ENCODE measurements at regions not wholly inside any gene's neighbourhood (a gene's known extent, or its start where the extent isn't known, plus 50 kb on each side); places are given as distances from the start of the nearest gene placed in this dataset.

DNA sequence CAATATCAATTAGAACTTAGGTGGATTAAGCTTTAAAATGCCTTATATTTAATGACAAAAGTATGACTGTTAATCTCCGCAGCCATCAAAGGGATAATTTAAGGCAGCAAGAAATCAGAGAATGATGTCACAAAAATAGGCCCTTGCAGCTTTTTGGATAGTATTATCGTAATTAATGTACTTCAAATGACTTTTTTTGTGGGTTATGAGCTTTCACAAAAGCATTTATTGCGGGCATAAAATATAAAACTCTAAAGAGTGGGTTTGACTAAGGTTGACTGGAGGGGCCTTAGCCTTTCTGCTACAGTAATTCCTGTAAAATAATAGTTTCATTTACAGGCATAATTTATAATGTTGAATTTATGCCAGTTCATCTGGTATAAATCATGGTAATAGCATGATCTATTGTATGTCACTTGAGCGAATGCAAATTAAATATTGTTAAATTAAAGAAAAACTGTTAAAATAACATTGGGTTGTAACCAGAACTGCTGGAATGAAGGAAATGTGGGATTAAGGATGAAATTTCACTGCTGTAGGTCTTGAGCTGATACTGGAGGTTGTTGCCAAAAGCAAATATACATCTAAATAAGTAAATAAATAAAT is 78.5 kb upstream of the ZFP64 start:
- ATAC-seq (no peak), DNase-seq (no peak)
- intact Hi-C loops (cut with micrococcal nuclease), result no loop called here

GRCh38 chr20:52269321-52269720 is 77.7 kb upstream of the ZFP64 start:
- intact Hi-C loops (cut with micrococcal nuclease), result no loop called here
- ATAC-seq, result peak; percentile 42

DNA sequence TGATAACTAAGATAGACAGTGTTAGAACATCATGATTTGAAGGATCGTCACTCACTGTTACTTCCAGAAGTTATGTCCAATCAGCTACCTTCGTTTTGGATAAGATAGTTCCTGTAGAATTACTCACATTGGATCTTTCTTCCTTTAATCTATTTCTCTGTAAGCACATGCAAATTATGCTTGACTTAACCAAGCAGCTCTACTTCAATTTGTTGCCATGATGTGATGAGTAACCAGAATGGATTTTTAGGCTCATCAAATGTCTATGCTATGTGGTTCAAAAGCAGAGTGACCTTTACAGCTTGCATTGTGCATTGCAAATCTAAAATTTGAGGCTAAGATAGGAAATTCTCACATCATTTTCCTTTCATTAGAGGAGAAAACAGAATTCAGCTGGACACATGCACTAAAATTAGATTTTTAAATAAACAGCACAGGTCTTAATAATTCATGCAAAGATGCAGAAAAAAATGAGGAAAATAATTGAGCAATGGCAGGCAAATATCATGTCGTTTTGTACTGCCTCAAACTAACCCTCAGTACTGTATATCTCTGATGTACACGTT is 76.7 kb upstream of the ZFP64 start:
- DNase-seq (no peak), ATAC-seq (no peak)
- intact Hi-C loops (cut with micrococcal nuclease), result no loop called here

More at GRCh38 chr20:52269321-52269720, 77.7 kb upstream of the ZFP64 start:
- DNase-seq, result no peak

DNA sequence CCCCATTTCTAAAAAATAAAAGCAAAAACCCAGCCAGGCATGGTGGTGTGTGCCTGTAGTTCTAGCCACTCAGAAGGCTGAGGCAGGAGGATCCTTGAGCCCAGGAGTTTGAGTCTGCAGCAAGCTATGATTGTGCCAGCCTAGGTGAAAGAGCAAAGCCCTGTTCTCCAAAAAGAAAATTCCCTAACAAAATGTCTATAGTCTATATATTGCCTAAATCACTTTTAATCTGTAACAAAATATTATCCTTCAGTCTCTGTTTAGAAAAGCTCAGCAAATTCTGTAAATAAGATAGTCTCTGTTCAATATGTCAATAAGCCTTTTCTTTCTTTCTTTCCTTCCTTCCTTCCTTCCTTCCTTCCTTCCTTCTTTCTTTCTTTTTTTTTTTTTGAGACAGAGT is 75.8 kb upstream of the ZFP64 start:
- DNase-seq, result no peak
- no peak for ATAC-seq
- intact Hi-C loops (cut with micrococcal nuclease), result no loop called here

- ATAC-seq (no peak), DNase-seq (no peak)
- intact Hi-C loops (cut with micrococcal nuclease), result no loop called here
Measured at GRCh38 chr20:52263757-52264156, 72.2 kb upstream of the ZFP64 start.

- no peak for DNase-seq
- intact Hi-C loops (cut with micrococcal nuclease), result no loop called here
- ATAC-seq, result no peak
Measured at GRCh38 chr20:52261792-52262191, 70.2 kb upstream of the ZFP64 start.

DNA sequence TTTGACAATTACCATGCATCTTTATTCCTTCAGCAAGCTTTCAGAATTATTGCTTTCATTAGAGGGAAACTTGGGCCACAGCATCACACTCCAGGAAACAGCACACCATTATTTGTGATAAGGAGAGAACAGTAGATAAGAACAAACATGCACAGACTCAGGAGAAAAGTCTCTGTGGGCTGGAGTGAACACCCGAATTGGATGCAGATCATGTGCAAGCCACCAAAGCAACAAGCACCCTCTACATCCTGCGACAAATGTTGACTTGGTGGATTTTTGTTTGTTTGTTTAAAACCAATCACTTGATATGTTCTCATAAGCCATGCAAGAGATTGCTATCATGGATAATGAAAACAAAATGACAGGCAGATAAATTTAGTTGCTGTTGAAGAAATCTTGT is 67.7 kb upstream of the ZFP64 start:
- DNase-seq, result no peak
- intact Hi-C loops (cut with micrococcal nuclease), result no loop called here
- ATAC-seq, result no peak

DNA sequence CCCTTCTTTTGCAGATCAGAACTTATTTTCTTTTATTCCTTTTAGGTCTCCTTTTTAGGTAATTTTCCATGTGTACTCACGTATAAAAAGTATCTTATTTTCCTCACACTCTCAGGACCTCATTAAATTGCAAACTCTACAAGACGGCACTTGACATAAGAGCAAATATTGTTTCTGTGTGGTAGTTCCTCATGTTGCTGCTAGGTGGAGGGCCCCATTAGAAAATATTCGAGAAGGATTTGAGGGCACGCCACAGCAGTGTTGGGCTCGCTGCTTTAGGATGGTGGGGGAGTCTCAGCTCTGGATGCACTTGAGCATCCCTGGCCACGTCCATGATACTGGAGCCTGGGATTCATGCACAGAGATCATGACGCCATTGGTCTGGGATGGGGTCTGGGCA is 64.9 kb upstream of the ZFP64 start:
- intact Hi-C loops (cut with micrococcal nuclease), result no loop called here
- DNase-seq (no peak), ATAC-seq (no peak)

DNA sequence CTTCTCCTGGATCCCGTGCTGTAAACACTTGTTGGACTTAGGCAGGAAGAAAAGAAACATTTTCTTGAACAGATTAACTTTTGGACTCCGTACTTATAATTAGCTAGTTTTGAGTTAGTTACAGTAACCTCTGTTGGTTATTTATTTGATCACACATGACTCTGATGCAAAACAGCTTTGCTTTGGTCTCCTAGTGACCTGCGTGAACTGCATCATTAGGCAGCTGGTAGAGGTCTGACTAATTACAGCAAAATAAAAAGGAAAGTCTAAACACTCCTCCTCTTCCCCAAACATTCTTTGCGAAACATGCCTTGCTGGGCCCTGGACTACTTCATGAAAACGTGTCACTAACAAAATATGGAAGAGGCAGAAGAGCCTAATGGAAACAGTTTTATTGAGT is 61.1 kb upstream of the ZFP64 start:
- intact Hi-C loops (cut with micrococcal nuclease), result no loop called here
- no peak for DNase-seq
- no peak for ATAC-seq

DNA sequence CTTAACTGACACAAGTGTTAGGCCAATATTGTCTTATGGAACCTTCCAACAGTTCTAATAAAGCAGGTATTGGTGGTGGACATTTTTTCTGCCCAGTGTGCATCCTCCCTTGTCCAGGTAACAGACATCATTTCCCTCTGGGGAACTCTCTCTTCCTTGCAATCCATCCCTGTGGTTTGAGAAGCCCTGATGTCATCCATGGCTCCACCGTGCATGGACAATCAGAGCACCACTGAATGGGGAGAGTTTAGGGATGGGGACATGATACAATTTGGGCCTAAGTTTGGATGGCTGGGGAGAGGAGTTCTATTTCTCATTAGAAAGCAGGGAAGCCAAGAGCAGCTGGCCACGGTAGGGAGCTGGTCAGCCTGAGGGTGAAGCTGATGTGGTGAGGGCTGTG is 60.2 kb upstream of the ZFP64 start:
- ATAC-seq (no peak), DNase-seq (no peak)
- intact Hi-C loops (cut with micrococcal nuclease), result no loop called here

DNA sequence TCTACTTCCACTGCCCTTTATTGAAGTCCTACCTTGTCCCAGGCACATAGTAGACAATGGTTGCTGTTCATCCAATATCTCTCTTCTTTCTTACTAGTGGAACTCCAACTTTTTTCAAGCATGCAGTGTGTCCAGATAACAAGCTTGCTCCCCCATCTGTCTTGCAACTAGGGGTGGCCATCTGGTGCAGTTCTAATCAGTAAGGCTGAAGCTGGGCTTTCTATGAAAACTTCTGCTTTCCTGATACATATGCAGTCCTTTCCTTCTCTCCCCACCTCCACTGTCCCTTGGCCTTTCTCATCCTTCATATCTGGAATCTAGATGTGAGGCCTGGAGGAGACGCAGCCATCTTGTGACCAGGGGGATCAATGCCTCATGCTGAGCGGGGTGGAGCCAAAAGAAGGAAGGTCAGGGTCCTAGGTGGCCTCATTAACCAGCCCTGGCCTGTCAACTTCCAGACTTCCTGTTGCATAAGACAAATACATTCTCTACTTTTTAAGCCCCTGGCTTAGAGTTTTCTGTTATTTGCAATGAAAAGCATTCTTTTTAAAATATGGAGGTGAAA is 59.6 kb upstream of the ZFP64 start:
- intact Hi-C loops (cut with micrococcal nuclease), result no loop called here
- no peak for ATAC-seq
- DNase-seq, result no peak

GRCh38 chr20:52247548-52247947 is 56.0 kb upstream of the ZFP64 start:
- intact Hi-C loops (cut with micrococcal nuclease), result no loop called here
- no peak for ATAC-seq
- DNase-seq, result no peak

- ATAC-seq (no peak), DNase-seq (no peak)
- intact Hi-C loops (cut with micrococcal nuclease), result no loop called here
Measured at GRCh38 chr20:52246366-52246765, 54.8 kb upstream of the ZFP64 start.

- DNase-seq (no peak), ATAC-seq (no peak)
- intact Hi-C loops (cut with micrococcal nuclease), result no loop called here
Measured at GRCh38 chr20:52244702-52245101, 53.1 kb upstream of the ZFP64 start.

DNA sequence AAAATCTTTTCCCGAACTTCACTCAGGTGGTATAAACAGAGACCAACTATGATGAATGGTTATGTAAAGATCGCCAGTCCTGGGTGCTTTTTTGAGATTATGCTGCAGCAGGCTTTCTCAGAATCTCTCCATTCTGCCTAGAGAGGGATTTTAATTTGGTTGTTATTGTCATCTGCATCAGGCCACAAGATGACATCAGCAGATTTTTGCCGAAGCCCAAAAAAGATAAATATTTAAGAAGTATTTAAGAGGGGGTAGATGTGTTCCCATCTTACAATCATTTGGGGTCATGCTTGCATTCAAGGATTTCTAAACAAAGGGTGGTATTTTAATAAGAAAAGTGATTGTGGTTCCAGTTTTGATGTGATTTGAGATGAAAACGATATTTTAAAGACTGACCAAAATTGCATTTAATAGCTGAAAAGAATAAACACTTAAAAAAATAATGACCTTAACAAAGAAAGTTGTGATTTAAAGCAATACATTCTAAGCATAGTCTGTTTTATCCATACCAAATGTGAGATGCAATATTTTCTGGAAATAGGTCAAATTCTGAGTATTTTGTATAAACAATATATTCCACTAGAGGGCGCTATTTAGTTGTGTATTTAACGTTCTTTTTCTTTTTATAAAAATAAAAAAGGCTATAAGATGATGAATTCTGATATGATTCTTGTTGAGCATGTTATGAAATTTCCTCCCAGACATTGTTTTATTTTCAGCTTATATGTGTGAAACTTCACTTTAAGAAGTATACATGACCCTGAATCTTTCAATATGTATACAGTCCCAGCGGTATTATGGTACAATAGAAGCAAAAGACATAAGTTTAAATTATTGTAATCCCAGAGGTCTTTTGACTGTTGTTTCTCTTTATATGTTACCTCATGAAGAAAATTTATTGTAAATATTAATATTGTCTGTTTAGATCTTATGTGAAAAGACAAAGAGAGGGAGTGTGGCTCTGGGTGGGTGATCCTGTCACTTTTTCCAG is 51.0 kb upstream of the ZFP64 start:
- DNase-seq, result no peak
- ATAC-seq, result no peak
- intact Hi-C loops (cut with micrococcal nuclease), result no loop called here
